ENCODE measurements at regions not wholly inside any gene's neighbourhood (a gene's known extent, or its start where the extent isn't known, plus 50 kb on each side); places are given as distances from the start of the nearest gene placed in this dataset.
"Not testable (repeated sequence)": the region's sequence is repeated elsewhere in the genome, so short reads cannot be mapped to it uniquely, and the experiment has no call there.

- DNase-seq: no peak
Observed at GRCh38 chr1:68675336-68675735, 178.5 kb upstream of the DEPDC1 start.

DNA sequence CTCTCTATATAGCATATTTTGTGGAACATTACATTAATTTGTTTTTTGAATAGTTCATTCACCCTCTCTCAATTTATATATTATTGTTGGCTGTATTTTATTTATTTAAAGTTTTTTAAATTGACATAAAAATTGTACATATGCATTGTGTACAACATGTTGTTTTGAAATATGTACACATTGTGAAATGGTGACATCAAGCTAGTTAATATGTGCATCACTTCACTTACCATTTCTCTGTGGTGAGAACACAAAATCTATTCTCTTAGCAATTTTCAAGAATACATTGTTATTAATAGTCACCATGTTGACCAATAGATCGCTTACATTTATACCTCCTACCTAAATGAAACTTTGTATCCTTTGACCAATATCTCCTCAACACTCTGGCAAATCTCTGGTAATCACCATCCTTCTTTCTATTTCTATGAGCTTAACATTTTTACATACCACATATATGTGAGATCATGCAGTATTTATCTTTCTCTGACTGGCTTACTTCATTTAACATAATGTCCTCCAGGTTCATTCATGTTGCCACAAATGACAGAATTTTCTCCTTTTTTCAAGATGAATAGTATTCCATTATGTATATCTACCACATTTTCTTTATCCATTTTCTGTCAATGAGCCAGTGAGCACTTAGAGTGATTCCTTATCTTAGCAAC, 180.9 kb upstream of the DEPDC1 start:
- no peak for DNase-seq

DNA sequence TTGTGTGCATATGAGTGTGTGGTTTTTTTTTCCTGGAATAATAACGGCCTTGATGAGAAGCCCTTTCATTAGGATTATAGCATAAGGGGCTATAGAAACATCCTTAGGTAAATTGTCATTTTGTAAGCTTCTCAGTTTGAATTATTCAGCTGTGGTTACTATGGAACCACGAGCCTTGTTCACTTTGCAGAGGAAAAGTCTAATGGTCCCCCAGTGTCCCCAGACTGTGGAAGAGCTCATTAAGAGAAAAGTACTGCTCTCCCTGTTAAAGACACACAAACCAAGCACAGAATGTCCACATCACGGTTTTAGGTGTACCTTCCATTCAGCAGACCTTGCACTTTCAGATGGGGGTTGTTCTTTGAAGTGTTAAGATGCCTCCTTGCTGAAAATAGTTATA, 199.3 kb upstream of the DEPDC1 start:
- no peak for DNase-seq

GRCh38 chr1:68703921-68704354, 207.1 kb upstream of the DEPDC1 start:
- DNase-seq: no peak

DNA sequence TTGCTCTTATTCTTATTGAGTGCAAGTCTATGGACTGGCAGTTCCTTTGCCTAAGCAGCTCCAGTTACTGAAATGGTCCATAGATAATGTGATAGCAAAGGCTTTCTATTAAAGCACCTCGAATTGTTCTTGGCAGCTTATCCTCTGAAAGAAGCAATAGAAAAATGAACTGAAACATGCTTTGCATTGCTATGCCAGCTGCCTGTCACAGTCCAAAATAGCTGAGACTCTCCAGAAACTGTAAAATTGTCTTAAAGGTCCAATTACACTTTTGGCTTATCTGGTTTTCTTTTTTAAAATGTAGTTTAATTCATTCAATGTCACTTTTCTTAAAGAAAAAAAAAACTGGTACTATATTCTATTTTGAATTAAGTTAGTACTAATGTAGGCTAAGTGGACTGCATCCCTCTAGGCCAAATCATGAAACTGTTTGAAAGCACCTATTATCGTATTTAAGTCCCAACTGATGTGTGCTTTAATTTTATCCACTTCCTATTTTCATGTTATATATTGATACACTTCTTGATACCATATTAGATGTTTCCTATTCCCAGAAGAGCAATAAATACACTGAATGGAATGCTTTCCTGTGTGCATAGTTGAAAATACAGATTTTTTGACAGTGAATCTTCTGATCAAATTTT, 208.0 kb upstream of the DEPDC1 start:
- DNase-seq: no peak

DNA sequence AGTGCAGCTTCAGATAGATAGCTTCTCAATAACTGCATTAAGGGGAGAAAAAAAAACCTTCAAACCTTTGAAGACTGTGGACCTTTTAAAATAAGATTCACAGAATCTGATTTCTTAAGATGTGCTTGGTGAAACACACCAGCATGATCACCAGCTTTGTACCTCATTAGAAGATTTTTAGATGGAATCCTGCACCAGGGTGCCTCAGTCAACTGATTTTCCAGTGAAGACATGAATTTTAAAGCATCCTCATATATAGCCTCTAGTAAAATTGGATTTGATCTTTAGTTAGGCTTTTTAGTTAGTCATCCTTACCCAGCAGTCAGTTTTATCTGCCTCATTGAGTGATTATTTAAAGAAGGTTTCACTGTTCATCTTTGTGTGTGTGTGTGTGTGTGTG, 208.6 kb upstream of the DEPDC1 start:
- no peak for DNase-seq

- no peak for DNase-seq
Observed at GRCh38 chr1:68706639-68707317, 209.9 kb upstream of the DEPDC1 start.

- DNase-seq: no peak
Observed at GRCh38 chr1:68717330-68717729, 220.4 kb upstream of the DEPDC1 start.

GRCh38 chr1:68720476-68720875, 223.6 kb upstream of the DEPDC1 start:
- no peak for DNase-seq

DNA sequence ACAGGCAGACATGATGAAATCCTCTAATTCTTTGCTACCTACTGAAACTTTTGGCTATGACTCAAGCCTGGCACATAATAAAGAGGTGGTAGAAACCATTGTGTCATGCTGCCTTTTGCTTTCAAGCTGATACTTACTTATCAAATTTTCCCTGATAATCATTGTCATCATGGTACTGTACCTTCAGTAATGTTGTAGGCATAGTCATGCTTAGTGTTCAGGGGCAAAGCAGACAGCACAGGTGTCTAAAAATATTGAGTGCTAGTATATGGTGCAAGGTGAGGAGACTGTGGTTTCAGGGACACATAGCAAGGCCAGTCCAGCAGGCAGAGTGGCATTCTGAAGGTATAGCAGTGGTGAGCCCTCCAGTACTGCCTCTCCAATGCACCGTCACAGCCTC, 226.9 kb upstream of the DEPDC1 start:
- DNase-seq: no peak

DNA sequence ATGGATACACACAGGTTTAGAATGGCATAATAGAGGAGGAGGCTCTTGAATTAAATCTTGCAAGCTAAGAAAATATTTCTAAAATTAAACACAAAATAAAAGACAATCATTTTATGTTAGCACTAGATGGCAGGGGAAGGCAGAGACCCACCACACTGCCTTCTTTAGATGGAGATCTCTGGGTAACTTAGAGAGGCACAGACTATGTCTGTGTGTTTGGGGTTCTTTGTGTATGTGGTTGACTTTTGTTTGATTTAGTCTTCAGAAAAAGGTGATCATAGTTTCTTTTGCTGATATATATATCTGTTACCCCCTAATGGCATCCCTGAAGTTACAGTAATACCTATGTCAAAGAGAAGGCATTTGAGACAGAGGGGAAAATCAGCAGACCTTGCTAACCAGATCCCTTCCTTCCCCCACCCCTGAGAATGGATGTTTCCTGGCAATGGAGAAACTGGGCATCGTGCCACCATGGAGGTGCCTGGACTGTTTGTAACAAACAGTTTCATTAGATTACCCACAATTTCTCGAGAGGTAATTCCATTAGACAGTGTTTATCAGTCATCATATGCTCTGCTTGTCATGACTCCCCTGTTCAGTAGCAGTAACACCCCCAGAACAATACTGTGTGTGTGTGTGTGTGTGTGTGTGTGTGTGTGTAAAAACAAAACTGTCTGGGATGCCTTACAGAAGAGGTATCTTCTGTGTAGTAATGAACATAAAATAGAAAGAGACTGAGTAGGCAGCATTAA, 228.3 kb upstream of the DEPDC1 start:
- DNase-seq: no peak

- DNase-seq: not testable (repeated sequence)
Observed at GRCh38 chr1:68739486-68739885, 242.6 kb upstream of the DEPDC1 start.

GRCh38 chr1:68745011-68745410, 248.1 kb upstream of the DEPDC1 start:
- no peak for DNase-seq

- DNase-seq: no peak
Observed at GRCh38 chr1:68745451-68745850, 248.6 kb upstream of the DEPDC1 start.

DNA sequence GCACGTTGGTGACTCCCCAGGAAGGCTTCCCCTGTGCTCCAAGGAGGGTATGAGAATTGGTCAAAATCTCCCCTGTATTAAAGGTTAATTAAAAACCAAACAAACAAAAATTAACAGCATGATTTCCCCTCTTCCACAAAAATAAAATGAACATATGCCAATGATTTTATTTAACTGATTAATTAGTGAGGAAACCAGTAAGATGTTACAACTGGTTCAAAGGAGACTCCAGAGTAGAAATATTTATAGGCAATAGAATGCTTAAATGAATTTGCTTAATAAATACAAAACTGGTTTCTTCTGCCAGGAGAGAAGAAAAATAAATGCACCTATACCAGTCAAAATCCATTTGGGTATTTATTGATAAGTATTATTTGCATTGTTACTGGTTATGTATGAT, 249.5 kb upstream of the DEPDC1 start:
- no peak for DNase-seq

- DNase-seq: no peak
Observed at GRCh38 chr1:68751723-68752122, 254.8 kb upstream of the DEPDC1 start.

GRCh38 chr1:68758666-68759209, 261.9 kb upstream of the DEPDC1 start:
- DNase-seq: no peak

GRCh38 chr1:68767941-68768340, 271.1 kb upstream of the DEPDC1 start:
- no peak for DNase-seq

- DNase-seq: no peak
Observed at GRCh38 chr1:68770817-68771216, 273.9 kb upstream of the DEPDC1 start.

DNA sequence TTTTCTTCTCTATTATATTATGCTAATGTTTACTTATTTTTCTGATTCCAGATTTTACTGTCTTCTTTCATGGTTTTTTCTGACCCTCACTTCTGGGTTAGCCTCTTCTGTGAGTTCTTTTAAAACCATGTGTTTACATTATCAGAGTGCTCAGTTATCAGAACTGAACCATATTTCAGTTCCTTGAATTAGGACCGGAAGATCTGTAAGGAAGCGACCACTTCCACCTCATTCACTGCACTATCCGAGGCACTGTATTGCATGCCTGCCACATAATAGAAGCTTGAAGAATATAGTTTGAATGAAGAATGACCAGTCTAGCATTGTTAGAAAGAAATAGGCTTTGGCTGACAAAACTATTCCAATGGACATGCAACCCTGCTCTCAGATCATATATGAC, 281.0 kb upstream of the DEPDC1 start:
- no peak for DNase-seq

DNA sequence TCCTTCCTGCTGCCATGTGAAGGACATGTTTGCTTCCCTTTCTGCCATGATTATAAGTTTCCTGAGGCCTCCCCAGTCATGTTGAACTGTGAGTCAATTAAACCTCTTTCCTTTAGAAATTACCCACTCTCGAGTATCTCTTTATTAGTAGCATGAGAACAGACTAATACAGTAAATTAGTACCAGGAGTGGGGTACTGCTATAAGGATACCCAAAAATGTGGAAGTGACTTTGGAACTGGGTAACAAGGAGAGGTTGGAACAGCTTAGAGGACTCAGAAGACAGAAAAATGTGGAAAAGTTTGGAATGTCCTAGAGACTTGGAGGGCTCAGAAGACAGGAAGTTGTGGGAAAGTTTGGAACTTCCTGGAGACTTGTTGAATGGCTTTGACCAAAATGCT, 283.0 kb upstream of the DEPDC1 start:
- not testable (repeated sequence) for DNase-seq

GRCh38 chr1:68780919-68781318, 284.0 kb upstream of the DEPDC1 start:
- no peak for DNase-seq

- no peak for DNase-seq
Observed at GRCh38 chr1:68782890-68783289, 286.0 kb upstream of the DEPDC1 start.

Data from skin of body (tissue), 1 donor.